ENCODE measurements at regions not wholly inside any gene's neighbourhood (a gene's known extent, or its start where the extent isn't known, plus 50 kb on each side); places are given as distances from the start of the nearest gene placed in this dataset.
A peak's percentile ranks its signal among the peaks of the same experiment; 100 is the strongest.

DNA sequence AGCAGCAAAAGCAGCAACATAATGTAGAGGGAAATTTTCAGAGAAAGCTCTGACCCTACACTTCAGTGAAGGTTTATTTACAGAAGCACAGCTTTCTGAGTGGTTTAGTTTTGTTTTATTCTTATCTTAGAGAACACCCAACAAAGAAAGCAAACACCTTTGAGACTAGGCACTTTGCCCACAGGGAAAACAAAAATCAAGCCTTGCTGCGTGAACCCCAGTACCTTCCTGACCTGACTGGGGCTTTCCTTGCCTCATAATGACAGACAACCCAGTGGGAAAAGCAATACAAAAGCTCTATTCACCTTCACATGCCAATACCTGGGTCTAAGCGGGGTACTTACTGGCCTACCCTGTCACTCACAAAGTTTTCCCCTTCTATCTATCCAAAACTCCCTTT is 189.8 kb downstream of the HINT1 start:
- peak; percentile 82 for ATAC-seq

DNA sequence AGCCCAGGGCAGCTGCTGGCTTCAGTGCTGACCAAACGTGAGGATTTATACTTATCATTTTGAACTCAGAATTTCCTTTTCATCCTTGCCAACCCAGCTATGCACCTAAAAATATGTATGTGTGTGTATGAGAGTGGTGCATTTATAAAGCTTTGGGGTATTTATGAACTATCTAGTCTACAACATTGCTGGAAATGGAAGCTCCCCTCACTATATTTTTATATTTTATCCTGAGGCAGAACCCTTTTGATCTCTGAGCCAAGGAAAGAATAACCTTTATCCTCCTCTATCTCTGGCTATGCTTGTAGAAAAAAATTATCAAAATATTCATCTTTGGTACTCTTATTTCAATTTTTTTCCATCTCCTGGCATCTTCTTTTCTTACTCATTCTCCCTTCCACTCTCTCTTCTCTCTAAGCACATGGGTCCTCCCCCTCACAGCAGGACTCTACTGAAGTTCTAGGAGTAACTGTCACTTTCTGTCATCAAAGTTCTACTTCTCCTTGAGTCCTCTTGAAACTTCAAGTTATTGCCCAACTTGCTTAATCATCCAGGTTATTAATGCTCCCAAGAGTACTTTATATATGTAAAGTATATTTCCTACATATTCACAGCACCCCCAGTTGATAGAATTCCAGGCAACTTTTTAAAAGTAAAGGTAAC is 190.9 kb downstream of the HINT1 start:
- ATAC-seq (no peak), DNase-seq (no peak)
- intact Hi-C loops (cut with DNase I, micrococcal nuclease): no loop called here

More for the DNA sequence above, 189.8 kb downstream of the HINT1 start:
- no peaks in the 10 kb centered on the region for H3K36me3 ChIP-seq (ENCODE audit: low read depth)
- no peaks in the 10 kb centered on the region for H3K9me3 ChIP-seq
- intact Hi-C loops (cut with DNase I, micrococcal nuclease): no loop called here
- TF ChIP-seq, protein P1, sequence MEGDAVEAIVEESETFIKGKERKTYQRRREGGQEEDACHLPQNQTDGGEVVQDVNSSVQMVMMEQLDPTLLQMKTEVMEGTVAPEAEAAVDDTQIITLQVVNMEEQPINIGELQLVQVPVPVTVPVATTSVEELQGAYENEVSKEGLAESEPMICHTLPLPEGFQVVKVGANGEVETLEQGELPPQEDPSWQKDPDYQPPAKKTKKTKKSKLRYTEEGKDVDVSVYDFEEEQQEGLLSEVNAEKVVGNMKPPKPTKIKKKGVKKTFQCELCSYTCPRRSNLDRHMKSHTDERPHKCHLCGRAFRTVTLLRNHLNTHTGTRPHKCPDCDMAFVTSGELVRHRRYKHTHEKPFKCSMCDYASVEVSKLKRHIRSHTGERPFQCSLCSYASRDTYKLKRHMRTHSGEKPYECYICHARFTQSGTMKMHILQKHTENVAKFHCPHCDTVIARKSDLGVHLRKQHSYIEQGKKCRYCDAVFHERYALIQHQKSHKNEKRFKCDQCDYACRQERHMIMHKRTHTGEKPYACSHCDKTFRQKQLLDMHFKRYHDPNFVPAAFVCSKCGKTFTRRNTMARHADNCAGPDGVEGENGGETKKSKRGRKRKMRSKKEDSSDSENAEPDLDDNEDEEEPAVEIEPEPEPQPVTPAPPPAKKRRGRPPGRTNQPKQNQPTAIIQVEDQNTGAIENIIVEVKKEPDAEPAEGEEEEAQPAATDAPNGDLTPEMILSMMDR (IDR thresholded peaks at IDR 0.05): no peak
- H3K4me3 ChIP-seq: no peak overlapping the region
- DNase-seq: peak in 1 of 3 donors; percentile 43
- H3K4me1 ChIP-seq (ENCODE audit: low read depth): no peaks in the 10 kb centered on the region

DNA sequence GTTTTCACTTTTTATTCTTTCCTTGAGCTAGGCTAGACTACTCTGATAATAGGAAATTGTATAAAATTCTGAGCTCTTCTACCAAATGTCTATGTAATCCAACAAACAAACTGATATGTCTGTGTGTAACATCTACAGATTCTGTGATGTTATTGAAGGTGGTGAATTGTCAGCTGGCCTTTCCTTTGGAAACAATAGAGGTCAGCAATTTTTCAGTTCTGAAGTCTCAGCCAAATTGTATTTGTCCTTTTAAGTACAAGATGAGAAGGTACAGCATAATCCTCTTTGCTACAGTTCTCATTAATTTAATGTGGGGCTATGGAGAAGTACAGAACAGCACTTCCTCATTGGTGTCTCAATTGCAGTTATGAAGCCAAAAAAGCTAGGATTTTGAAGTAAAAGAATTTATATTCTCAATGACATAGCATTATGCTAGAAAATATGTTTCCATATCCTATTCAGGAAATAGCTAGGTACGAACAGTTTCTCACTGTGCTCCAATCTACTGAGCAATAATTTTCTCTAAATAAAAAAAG is 198.0 kb downstream of the HINT1 start:
- DNase-seq: no peak
- no peak for ATAC-seq
- intact Hi-C loops (cut with DNase I, micrococcal nuclease): no loop called here

More for the DNA sequence above, 190.9 kb downstream of the HINT1 start:
- H3K4me3 ChIP-seq: no peak overlapping the region
- TF ChIP-seq, protein P1 (IDR thresholded peaks at IDR 0.05): no peak
- no peaks in the 10 kb centered on the region for H3K4me1 ChIP-seq (ENCODE audit: low read depth)
- H3K36me3 ChIP-seq (ENCODE audit: low read depth): no peaks in the 10 kb centered on the region
- H3K9me3 ChIP-seq: no peaks in the 10 kb centered on the region

DNA sequence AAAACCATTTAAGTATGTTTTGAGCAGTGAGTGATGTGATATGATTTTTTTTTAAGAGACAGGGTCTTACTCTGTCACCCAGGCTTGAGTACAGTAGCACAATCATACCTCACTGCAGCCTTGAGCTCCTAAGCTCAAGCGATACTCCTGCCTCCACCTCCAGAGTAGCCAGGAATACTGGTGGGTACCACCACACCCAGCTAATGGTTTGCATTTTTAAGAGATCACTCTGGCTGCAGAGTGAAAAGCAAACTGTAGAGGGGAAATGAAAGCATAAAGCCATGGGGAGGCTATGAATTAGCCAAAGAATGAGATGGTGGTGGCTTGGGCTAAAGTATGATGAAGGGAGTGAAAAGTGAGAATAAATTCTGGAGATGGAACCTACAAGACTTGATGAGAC is 199.1 kb downstream of the HINT1 start:
- intact Hi-C loops (cut with DNase I, micrococcal nuclease): no loop called here
- TF ChIP-seq, protein P1 (IDR thresholded peaks at IDR 0.05): no peak
- H3K4me1 ChIP-seq (ENCODE audit: low read depth): peaks cover 3% of the 10 kb centered on the region
- DNase-seq (no peak), ATAC-seq (peak; percentile 15)
- H3K4me3 ChIP-seq: no peak overlapping the region
- H3K9me3 ChIP-seq: no peaks in the 10 kb centered on the region
- no peaks in the 10 kb centered on the region for H3K36me3 ChIP-seq (ENCODE audit: low read depth)

More for the DNA sequence above, 198.0 kb downstream of the HINT1 start:
- no peaks in the 10 kb centered on the region for H3K36me3 ChIP-seq (ENCODE audit: low read depth)
- peaks cover 3% of the 10 kb centered on the region for H3K4me1 ChIP-seq (ENCODE audit: low read depth)
- H3K4me3 ChIP-seq: no peak overlapping the region
- TF ChIP-seq, protein P1 (IDR thresholded peaks at IDR 0.05): no peak
- H3K9me3 ChIP-seq: no peaks in the 10 kb centered on the region

DNA sequence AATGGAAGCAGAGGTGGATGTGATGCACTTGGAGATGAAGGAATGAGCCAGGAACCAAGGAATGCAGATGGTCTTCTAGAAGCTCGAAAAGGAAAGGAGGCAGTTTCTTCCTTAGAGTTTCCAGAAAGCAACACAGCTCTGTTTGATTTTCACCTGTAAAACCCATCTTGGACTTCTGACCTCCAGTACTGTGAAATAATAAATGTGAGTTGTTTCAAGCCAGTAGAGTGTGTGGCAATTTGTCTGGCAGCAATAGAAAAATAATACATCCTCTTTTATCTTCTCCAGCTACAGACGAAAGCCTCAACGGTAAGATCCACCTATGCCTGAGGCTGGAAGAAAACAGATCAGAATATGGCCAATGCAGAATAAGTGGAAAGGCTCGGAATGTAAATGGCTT is 199.7 kb downstream of the HINT1 start:
- peak; percentile 58 for ATAC-seq
- no peak overlapping the region for H3K4me3 ChIP-seq
- H3K4me1 ChIP-seq (ENCODE audit: low read depth): peaks cover 3% of the 10 kb centered on the region
- TF ChIP-seq, protein P1 (IDR thresholded peaks at IDR 0.05): no peak
- intact Hi-C loops (cut with DNase I, micrococcal nuclease): no loop called here
- no peaks in the 10 kb centered on the region for H3K9me3 ChIP-seq
- no peaks in the 10 kb centered on the region for H3K36me3 ChIP-seq (ENCODE audit: low read depth)
- DNase-seq: no peak
